GM18861 (cell line): ENCODE measurements at regions not wholly inside any gene's neighbourhood (a gene's known extent, or its start where the extent isn't known, plus 50 kb on each side); places are given as distances from the start of the nearest gene placed in this dataset.
"Not testable (repeated sequence)": the region's sequence is repeated elsewhere in the genome, so short reads cannot be mapped to it uniquely, and the experiment has no call there.

Experiments
- ATAC-seq: cut with Tn5 transposase; IDR thresholded peaks from one replicate; pipeline ENCODE4 v1.9.1; 2021; ENCODE audit not compliant: unreplicated experiment

- peak; percentile 99 for ATAC-seq
Measured at GRCh38 chr11:22920939-22921565, 60.8 kb upstream of the CCDC179 start.

- ATAC-seq, result no peak
Measured at GRCh38 chr11:22922672-22923071, 62.4 kb upstream of the CCDC179 start.

- ATAC-seq, result no peak
Measured at GRCh38 chr11:22923561-22923960, 63.3 kb upstream of the CCDC179 start.

GRCh38 chr11:22926341-22926740 is 66.1 kb upstream of the CCDC179 start:
- no peak for ATAC-seq

GRCh38 chr11:22927793-22928192 is 67.5 kb upstream of the CCDC179 start:
- ATAC-seq, result no peak

GRCh38 chr11:22928207-22928917 is 68.1 kb upstream of the CCDC179 start:
- no peak for ATAC-seq

- ATAC-seq, result peak; percentile 99
Measured at GRCh38 chr11:22930816-22931594, 70.7 kb upstream of the CCDC179 start.

- no peak for ATAC-seq
Measured at GRCh38 chr11:22938691-22939090, 78.4 kb upstream of the CCDC179 start.

GRCh38 chr11:22941544-22941943 is 81.3 kb upstream of the CCDC179 start:
- ATAC-seq, result not testable (repeated sequence)

- ATAC-seq, result no peak
Measured at GRCh38 chr11:22957786-22958185, 97.5 kb upstream of the CCDC179 start.

GRCh38 chr11:22974251-22974650 is 114.0 kb upstream of the CCDC179 start:
- no peak for ATAC-seq

GRCh38 chr11:22976146-22976545 is 115.9 kb upstream of the CCDC179 start:
- no peak for ATAC-seq

GRCh38 chr11:22982903-22983302 is 122.6 kb upstream of the CCDC179 start:
- no peak for ATAC-seq

GRCh38 chr11:22984045-22984444 is 123.8 kb upstream of the CCDC179 start:
- ATAC-seq, result no peak

- no peak for ATAC-seq
Measured at GRCh38 chr11:22989371-22989770, 129.1 kb upstream of the CCDC179 start.

GRCh38 chr11:22991196-22991595 is 130.9 kb upstream of the CCDC179 start:
- ATAC-seq, result no peak

GRCh38 chr11:23006730-23007129 is 146.5 kb upstream of the CCDC179 start:
- no peak for ATAC-seq

GRCh38 chr11:23010790-23011335 is 150.6 kb upstream of the CCDC179 start:
- ATAC-seq, result no peak

GRCh38 chr11:23012930-23013329 is 152.7 kb upstream of the CCDC179 start:
- no peak for ATAC-seq

GRCh38 chr11:23013509-23013908 is 153.2 kb upstream of the CCDC179 start:
- ATAC-seq, result no peak

GRCh38 chr11:23021287-23021863 is 161.1 kb upstream of the CCDC179 start:
- ATAC-seq, result peak; percentile 75
